HG02642 (cell line): ENCODE measurements at regions not wholly inside any gene's neighbourhood (a gene's known extent, or its start where the extent isn't known, plus 50 kb on each side); places are given as distances from the start of the nearest gene placed in this dataset.
A peak's percentile ranks its signal among the peaks of the same experiment; 100 is the strongest.

Experiments used
- ATAC-seq: cut with Tn5 transposase; IDR thresholded peaks from one replicate; pipeline ENCODE4 v1.9.1; 2021; ENCODE audit warnings: mild to moderate bottlenecking; ENCODE audit not compliant: unreplicated experiment, poor library complexity

GRCh38 chr15:35320158-35320780 is 225.7 kb downstream of the DPH6 start:
- ATAC-seq, result no peak

GRCh38 chr15:35319354-35319753 is 226.6 kb downstream of the DPH6 start:
- ATAC-seq, result no peak

- no peak for ATAC-seq
Observed at GRCh38 chr15:35317217-35317616, 228.7 kb downstream of the DPH6 start.

- ATAC-seq, result no peak
Observed at GRCh38 chr15:35312344-35312743, 227.2 kb upstream of the NANOGP8 start.

GRCh38 chr15:35311615-35312014 is 226.5 kb upstream of the NANOGP8 start:
- no peak for ATAC-seq

- no peak for ATAC-seq
Observed at GRCh38 chr15:35309886-35310285, 224.8 kb upstream of the NANOGP8 start.

- ATAC-seq, result no peak
Observed at GRCh38 chr15:35308802-35309201, 223.7 kb upstream of the NANOGP8 start.

GRCh38 chr15:35307676-35308075 is 222.6 kb upstream of the NANOGP8 start:
- ATAC-seq, result no peak

- ATAC-seq, result no peak
Observed at GRCh38 chr15:35307026-35307425, 221.9 kb upstream of the NANOGP8 start.

GRCh38 chr15:35306361-35306981 is 221.4 kb upstream of the NANOGP8 start:
- no peak for ATAC-seq

- ATAC-seq, result no peak
Observed at GRCh38 chr15:35305946-35306345, 220.9 kb upstream of the NANOGP8 start.

GRCh38 chr15:35305031-35305550 is 220.0 kb upstream of the NANOGP8 start:
- no peak for ATAC-seq

GRCh38 chr15:35304389-35304788 is 219.3 kb upstream of the NANOGP8 start:
- no peak for ATAC-seq

GRCh38 chr15:35302334-35302733 is 217.2 kb upstream of the NANOGP8 start:
- ATAC-seq, result no peak

- no peak for ATAC-seq
Observed at GRCh38 chr15:35301088-35301487, 216.0 kb upstream of the NANOGP8 start.

GRCh38 chr15:35299059-35299735 is 214.1 kb upstream of the NANOGP8 start:
- no peak for ATAC-seq

GRCh38 chr15:35298509-35298908 is 213.4 kb upstream of the NANOGP8 start:
- ATAC-seq, result no peak

- no peak for ATAC-seq
Observed at GRCh38 chr15:35293353-35294130, 208.4 kb upstream of the NANOGP8 start.

- ATAC-seq, result no peak
Observed at GRCh38 chr15:35290301-35290721, 205.2 kb upstream of the NANOGP8 start.

- ATAC-seq, result peak; percentile 65
Observed at GRCh38 chr15:35289024-35289617, 204.0 kb upstream of the NANOGP8 start.
